Activated B cell treated with CpG ODN at 0.5 μM for 24 hours (primary cell): ENCODE measurements at regions not wholly inside any gene's neighbourhood (a gene's known extent, or its start where the extent isn't known, plus 50 kb on each side); places are given as distances from the start of the nearest gene placed in this dataset.

Experiments used
- ATAC-seq: fragments of 200-7000 bp; cut with Tn5 transposase; one replicate; pipeline ENCODE4 v1.10.0; 2021; ENCODE audit warnings: low read depth, mild to moderate bottlenecking, moderate library complexity
- CTCF ChIA-PET: fragments of 350-600 bp; sonication (Branson Sonifier 250); formaldehyde crosslinking; loops from one replicate; lab custom pipeline; 2021; ENCODE audit warnings: antibody characterized with exemption; lab: Charles Lee
- POLR2A ChIA-PET: fragments of 350-600 bp; sonication (Branson Sonifier 250); formaldehyde crosslinking; loops from one replicate; lab custom pipeline; 2021; ENCODE audit warnings: antibody characterized with exemption; lab: Charles Lee
- DNase-seq: peaks from one replicate; pipeline ENCODE4 v3.0.0; 2022
- H3K27ac Mint-ChIP-seq: one replicate; pipeline ENCODE4 v1.8.0; 2020; ENCODE audit warnings: mixed read lengths
- H3K27me3 Mint-ChIP-seq: one replicate; pipeline ENCODE4 v1.8.0; 2021; ENCODE audit warnings: mixed read lengths
- H3K36me3 Mint-ChIP-seq: one replicate; pipeline ENCODE4 v1.8.0; 2021; ENCODE audit warnings: low read depth, mixed read lengths
- H3K4me1 Mint-ChIP-seq: one replicate; pipeline ENCODE4 v1.8.0; 2021; ENCODE audit warnings: mixed read lengths
- H3K4me3 Mint-ChIP-seq: one replicate; pipeline ENCODE4 v1.8.0; 2020; ENCODE audit warnings: mild to moderate bottlenecking, mixed read lengths
- H3K9me3 Mint-ChIP-seq: one replicate; pipeline ENCODE4 v1.8.0; 2020; ENCODE audit warnings: mixed read lengths
- CTCF ChIP-seq: fragments of 200-600 bp; IDR thresholded peaks from one replicate; pipeline ENCODE4 v1.8.0; 2022; ENCODE audit warnings: antibody characterized with exemption, mild to moderate bottlenecking
- intact Hi-C: fragments of 100-400 bp; cut with micrococcal nuclease; formaldehyde crosslinking; loops from one replicate; pipeline ENCODE4 v1.15.1; 2024

- no peak for TF ChIP-seq CTCF
- Mint-ChIP-seq H3K4me3 (no peak overlapping the region), H3K36me3 (no peaks in the 10 kb centered on the region), H3K27me3 (no peaks in the 10 kb centered on the region), H3K4me1 (peaks cover 16% of the 10 kb centered on the region), H3K27ac (no peak overlapping the region), H3K9me3 (peaks cover 7% of the 10 kb centered on the region)
- intact Hi-C loops, result no loop called here
- POLR2A ChIA-PET, result no interaction called here
- DNase-seq (no peak), ATAC-seq (no peak)
- CTCF ChIA-PET, result no interaction called here
Observed at GRCh38 chr3:143203142-143203541, 83.6 kb downstream of the CHST2 start.

- ATAC-seq (no peak), DNase-seq (no peak)
- Mint-ChIP-seq H3K4me1 (peaks cover 16% of the 10 kb centered on the region), H3K27ac (no peak overlapping the region), H3K36me3 (no peaks in the 10 kb centered on the region), H3K9me3 (peaks cover 7% of the 10 kb centered on the region), H3K4me3 (no peak overlapping the region), H3K27me3 (no peaks in the 10 kb centered on the region)
- intact Hi-C loops, result no loop called here
- TF ChIP-seq CTCF, result no peak
- POLR2A ChIA-PET, result no interaction called here
- CTCF ChIA-PET, result no interaction called here
Observed at GRCh38 chr3:143203848-143204247, 84.3 kb downstream of the CHST2 start.

GRCh38 chr3:143206955-143207337 is 87.4 kb downstream of the CHST2 start:
- TF ChIP-seq CTCF, result no peak
- Mint-ChIP-seq H3K4me3 (peak overlapping the region; percentile 3), H3K36me3 (no peaks in the 10 kb centered on the region), H3K27me3 (no peaks in the 10 kb centered on the region), H3K27ac (peak overlapping the region; percentile 21), H3K9me3 (peaks cover 7% of the 10 kb centered on the region), H3K4me1 (peaks cover 16% of the 10 kb centered on the region)
- CTCF ChIA-PET, result no interaction called here
- DNase-seq, result no peak
- POLR2A ChIA-PET, result interaction anchor here (0.6 to 1.0 kb wide), 2 partner anchors 191 to 321 kb away, joined by 3 to 4 read pairs; no protein-coding TSS in a partner anchor
- no peak for ATAC-seq
- intact Hi-C loops, result loop anchor here (5.0 kb wide), 1 partner anchor 465 kb away; no protein-coding TSS in a partner anchor

- Mint-ChIP-seq H3K27ac (peak overlapping the region; percentile 21), H3K9me3 (peaks cover 7% of the 10 kb centered on the region), H3K4me3 (peak overlapping the region; percentile 3), H3K36me3 (no peaks in the 10 kb centered on the region), H3K4me1 (peaks cover 16% of the 10 kb centered on the region), H3K27me3 (no peaks in the 10 kb centered on the region)
- TF ChIP-seq CTCF, result no peak
- ATAC-seq (peak; percentile 80), DNase-seq (no peak)
- CTCF ChIA-PET, result no interaction called here
- intact Hi-C loops, result loop anchor here (5.0 kb wide), 1 partner anchor 465 kb away; no protein-coding TSS in a partner anchor
- POLR2A ChIA-PET, result interaction anchor here (0.6 to 1.0 kb wide), 2 partner anchors 190 to 321 kb away, joined by 3 to 4 read pairs; no protein-coding TSS in a partner anchor
Observed at GRCh38 chr3:143207338-143207961, 87.9 kb downstream of the CHST2 start.

GRCh38 chr3:143208976-143209714 is 89.6 kb downstream of the CHST2 start:
- no peak for ATAC-seq
- no peak overlapping the region for H3K4me3 Mint-ChIP-seq
- ChIA-PET CTCF (no interaction called here), POLR2A (no interaction called here)
- no peaks in the 10 kb centered on the region for H3K36me3 Mint-ChIP-seq
- no peaks in the 10 kb centered on the region for H3K27me3 Mint-ChIP-seq
- TF ChIP-seq CTCF, result no peak
- intact Hi-C loops, result loop anchor here (5.0 kb wide), 1 partner anchor 463 kb away; no protein-coding TSS in a partner anchor
- H3K9me3 Mint-ChIP-seq, result peaks cover 7% of the 10 kb centered on the region
- no peak for DNase-seq
- H3K4me1 Mint-ChIP-seq, result peaks cover 16% of the 10 kb centered on the region
- H3K27ac Mint-ChIP-seq, result peak overlapping the region; percentile 56
